NB4 (cell line): ENCODE measurements at regions not wholly inside any gene's neighbourhood (a gene's known extent, or its start where the extent isn't known, plus 50 kb on each side); places are given as distances from the start of the nearest gene placed in this dataset.

Source experiments
- CTCF ChIP-seq: IDR thresholded peaks from one replicate; pipeline ENCODE4 v1.5.1; 2012; ENCODE audit warnings: low read depth, low read length
- MAX ChIP-seq: IDR thresholded peaks from 2 replicates; pipeline ENCODE4 v1.6.1; 2011; ENCODE audit warnings: low read depth, low read length
- MYC ChIP-seq: IDR thresholded peaks from 2 replicates; pipeline ENCODE4 v1.6.1; 2011; ENCODE audit warnings: low read depth, low read length
- POLR2A ChIP-seq: IDR thresholded peaks from 2 replicates; pipeline ENCODE4 v1.6.1; 2011; ENCODE audit warnings: mild to moderate bottlenecking; ENCODE audit not compliant: insufficient read length; ENCODE audit errors: extremely low read depth

- no peak for TF ChIP-seq CTCF
- TF ChIP-seq POLR2A: no peak
- TF ChIP-seq MAX: no peak
- no peak for TF ChIP-seq MYC
These were observed 894.0 kb downstream of the NTRK3 start for GRCh38 chr15:87362531-87362930.
